Nephron (organoid): ENCODE measurements at regions not wholly inside any gene's neighbourhood (a gene's known extent, or its start where the extent isn't known, plus 50 kb on each side); places are given as distances from the start of the nearest gene placed in this dataset.
"Not testable (repeated sequence)": the region's sequence is repeated elsewhere in the genome, so short reads cannot be mapped to it uniquely, and the experiment has no call there.

Source experiments
- H3K27ac Mint-ChIP-seq, 3 experiments: 2 replicates each; pipeline ENCODE4 v1.8.0; 2020; ENCODE audit warnings: mixed read lengths in 3 of 3, mild to moderate bottlenecking in 2 of 3, moderate library complexity in 1 of 3
- H3K27me3 Mint-ChIP-seq: 2 replicates; pipeline ENCODE4 v1.8.0; 2021; ENCODE audit warnings: low read depth, mild to moderate bottlenecking, moderate library complexity, mixed read lengths
- H3K36me3 Mint-ChIP-seq: 2 replicates; pipeline ENCODE4 v1.8.0; 2020; ENCODE audit warnings: low read depth, mixed read lengths
- H3K4me1 Mint-ChIP-seq: 2 replicates; pipeline ENCODE4 v1.8.0; 2020; ENCODE audit warnings: mixed read lengths
- H3K4me3 Mint-ChIP-seq, 3 experiments: 2 replicates each; pipeline ENCODE4 v1.8.0; 2020; ENCODE audit warnings: mild to moderate bottlenecking in 3 of 3, mixed read lengths in 3 of 3, moderate library complexity in 2 of 3
- H3K9me3 Mint-ChIP-seq: 2 replicates; pipeline ENCODE4 v1.8.0; 2020; ENCODE audit warnings: mixed read lengths
- CTCF ChIP-seq, 3 experiments: fragments of 200-600 bp; sonication (generic); IDR thresholded peaks; one replicate each; pipeline ENCODE4 v1.5.0; 2021; ENCODE audit warnings: antibody characterized with exemption in 3 of 3; ENCODE audit not compliant: unreplicated experiment in 3 of 3

- Mint-ChIP-seq H3K4me3 (no peak overlapping the region), H3K4me1 (no peaks in the 10 kb centered on the region), H3K27ac (no peak overlapping the region), H3K27me3 (no peaks in the 10 kb centered on the region), H3K9me3 (peaks cover 9% of the 10 kb centered on the region), H3K36me3 (no peaks in the 10 kb centered on the region)
- TF ChIP-seq CTCF (IDR thresholded peaks at IDR 0.05; ENCODE audit: unreplicated experiment in 3 of 3), result no peak
Measured at GRCh38 chr15:89024418-89024817, 63.8 kb upstream of the ABHD2 start.

DNA sequence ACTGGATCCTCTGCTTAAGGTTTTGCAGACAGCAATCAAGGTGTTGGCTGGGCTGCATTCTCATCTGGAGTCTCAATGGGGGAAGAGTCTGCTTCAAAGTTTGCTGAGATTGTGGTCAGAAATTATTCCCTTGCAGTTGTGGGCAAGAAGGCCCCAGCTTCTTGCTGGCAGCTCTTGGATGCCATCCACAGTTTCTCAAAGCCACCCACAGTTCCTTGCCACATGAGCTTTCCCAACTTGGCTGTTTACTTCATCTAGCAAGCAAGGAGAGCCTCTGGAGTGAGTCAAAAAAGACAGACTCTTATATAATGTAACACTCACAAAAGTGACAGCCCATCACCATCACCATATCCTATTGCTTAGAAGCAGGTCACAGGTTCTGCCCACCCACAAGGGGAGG is 62.1 kb upstream of the ABHD2 start:
- no peak for TF ChIP-seq CTCF (IDR thresholded peaks at IDR 0.05; ENCODE audit: unreplicated experiment in 3 of 3)
- Mint-ChIP-seq H3K9me3 (peaks cover 11% of the 10 kb centered on the region), H3K27ac (no peak overlapping the region), H3K36me3 (no peaks in the 10 kb centered on the region), H3K4me1 (no peaks in the 10 kb centered on the region), H3K4me3 (no peak overlapping the region), H3K27me3 (no peaks in the 10 kb centered on the region)

GRCh38 chr15:89028036-89028435 is 60.2 kb upstream of the ABHD2 start:
- Mint-ChIP-seq H3K4me3 (no peak overlapping the region), H3K9me3 (peaks cover 11% of the 10 kb centered on the region), H3K27me3 (no peaks in the 10 kb centered on the region), H3K27ac (no peak overlapping the region), H3K36me3 (no peaks in the 10 kb centered on the region), H3K4me1 (no peaks in the 10 kb centered on the region)
- TF ChIP-seq CTCF (IDR thresholded peaks at IDR 0.05; ENCODE audit: unreplicated experiment in 3 of 3), result no peak

DNA sequence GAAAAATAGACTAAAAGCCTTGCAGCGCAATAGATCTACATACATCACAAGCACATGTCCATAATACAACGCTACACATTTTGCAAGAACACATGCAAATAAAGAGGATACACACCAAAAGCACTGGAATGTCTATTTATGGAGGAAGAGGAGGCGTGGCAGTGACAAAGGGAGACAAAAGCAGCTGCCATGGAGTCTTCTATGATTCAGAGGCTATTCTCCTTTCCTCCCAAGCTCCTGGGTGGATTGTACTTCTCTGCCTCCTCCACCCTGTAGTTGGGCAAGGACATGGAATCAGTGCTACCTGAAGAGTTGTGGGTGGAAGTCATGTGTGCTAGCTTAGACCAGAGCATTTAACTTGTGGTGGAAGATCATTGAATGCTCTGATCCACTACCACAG is 57.9 kb upstream of the ABHD2 start:
- TF ChIP-seq CTCF (IDR thresholded peaks at IDR 0.05; ENCODE audit: unreplicated experiment in 3 of 3), result no peak
- Mint-ChIP-seq H3K4me3 (no peak overlapping the region), H3K27me3 (peaks cover 6% of the 10 kb centered on the region), H3K4me1 (peaks cover 3% of the 10 kb centered on the region), H3K36me3 (no peaks in the 10 kb centered on the region), H3K9me3 (peaks cover 8% of the 10 kb centered on the region), H3K27ac (no peak overlapping the region)

GRCh38 chr15:89031637-89032285 is 56.5 kb upstream of the ABHD2 start:
- not testable (repeated sequence) for H3K9me3 Mint-ChIP-seq, H3K27ac Mint-ChIP-seq, H3K4me3 Mint-ChIP-seq, H3K4me1 Mint-ChIP-seq, H3K36me3 Mint-ChIP-seq
- peaks cover 16% of the 10 kb centered on the region for H3K27me3 Mint-ChIP-seq

GRCh38 chr15:89034305-89034704 is 54.0 kb upstream of the ABHD2 start:
- peaks cover 10% of the 10 kb centered on the region for H3K4me1 Mint-ChIP-seq
- no peaks in the 10 kb centered on the region for H3K36me3 Mint-ChIP-seq
- H3K9me3 Mint-ChIP-seq, result peaks cover 2% of the 10 kb centered on the region
- peaks cover 20% of the 10 kb centered on the region for H3K27me3 Mint-ChIP-seq
- no peak overlapping the region for H3K4me3 Mint-ChIP-seq
- H3K27ac Mint-ChIP-seq, result peak overlapping the region in 1 of 3 experiments; percentile 17
- TF ChIP-seq CTCF (IDR thresholded peaks at IDR 0.05; ENCODE audit: unreplicated experiment in 3 of 3), result peak; percentile 29 to 42 (median 38)
